GM20000 (cell line): ENCODE measurements at regions not wholly inside any gene's neighbourhood (a gene's known extent, or its start where the extent isn't known, plus 50 kb on each side); places are given as distances from the start of the nearest gene placed in this dataset.

ENCODE experiments used
- DNase-seq: peaks from one replicate; pipeline ENCODE4 v3.0.0; 2012; ENCODE audit warnings: low spot score
- CTCF ChIP-seq: IDR thresholded peaks from 2 replicates; pipeline ENCODE4 v1.5.1; 2012; ENCODE audit warnings: mild to moderate bottlenecking, control low read depth; ENCODE audit errors: extremely low read depth, missing control alignments

GRCh38 chr7:36100226-36100625 is 52.8 kb upstream of the EEPD1 start:
- no peak for TF ChIP-seq CTCF
- no peak for DNase-seq

GRCh38 chr7:36100634-36101033 is 52.4 kb upstream of the EEPD1 start:
- TF ChIP-seq CTCF: no peak
- no peak for DNase-seq
